ENCODE measurements at regions not wholly inside any gene's neighbourhood (a gene's known extent, or its start where the extent isn't known, plus 50 kb on each side); places are given as distances from the start of the nearest gene placed in this dataset.

DNA sequence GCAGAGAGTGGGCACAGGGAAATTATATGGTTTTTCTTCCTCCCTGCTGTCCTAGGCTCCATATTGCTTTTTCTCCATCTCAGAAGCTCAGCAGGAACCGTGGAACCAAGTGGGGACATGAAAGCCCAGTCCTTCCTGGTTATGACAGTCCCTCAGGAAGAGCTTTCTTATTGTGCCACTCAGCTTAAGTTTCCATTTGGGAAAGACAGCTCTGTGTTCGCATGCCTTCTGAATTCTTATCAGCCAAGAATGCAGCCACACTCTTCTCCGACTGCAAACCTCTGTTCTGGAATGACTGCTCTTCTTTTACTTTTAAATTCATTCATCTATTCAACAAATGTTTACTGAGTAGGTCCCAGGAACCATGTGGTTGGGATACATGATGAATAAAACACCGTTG, 58.0 kb upstream of the PPARGC1A start:
- in situ Hi-C loops (cut with MboI), result no loop called here

DNA sequence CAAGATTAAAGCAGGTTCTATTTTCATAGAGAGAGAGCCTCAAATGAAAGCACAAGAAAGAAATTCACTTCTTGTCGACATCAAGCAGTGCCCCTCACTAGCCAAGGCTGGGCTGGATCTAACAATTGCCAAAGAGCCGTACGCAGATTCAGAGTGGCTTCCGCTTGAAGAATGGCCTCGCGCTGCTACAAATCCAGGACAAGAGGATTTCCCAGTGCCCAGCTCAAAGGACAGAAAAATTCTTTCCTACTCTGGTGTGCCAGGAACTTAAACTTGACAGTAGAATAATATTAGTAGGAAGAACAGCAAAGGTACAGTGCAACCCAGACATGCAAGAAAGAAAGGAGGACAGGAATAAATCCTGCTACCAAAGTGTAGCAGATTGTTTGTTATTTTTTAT, 56.5 kb upstream of the PPARGC1A start:
- H3K27me3 ChIP-seq (ENCODE audit: control insufficient read depth in 2 of 2, insufficient read depth in 2 of 2, low read length in 2 of 2), result no peaks in the 10 kb centered on the region
- no peak overlapping the region for H3K4me2 ChIP-seq (ENCODE audit: insufficient read depth, low read length)
- WGBS (ENCODE audit: insufficient coverage, low coverage, missing lambda C conversion rate), result 6% methylated on average over 6 of the region's 6 CpGs
- no peak overlapping the region for H3K27ac ChIP-seq (ENCODE audit: extremely low read depth, low read depth, low read length)
- ATAC-seq (no peak), DNase-seq (ENCODE audit: extremely low read depth in 1 of 4, low spot score in 3 of 4) (no peak), FAIRE-seq (no peak)
- TF ChIP-seq KLF16 (IDR thresholded peaks at IDR 0.05), result no peak
- no peaks in the 10 kb centered on the region for H3K9me3 ChIP-seq (replicated peaks; ENCODE audit: control insufficient read depth, insufficient read depth, low read depth, low read length)
- H3K9ac ChIP-seq (ENCODE audit: insufficient read depth in 1 of 2, low read depth in 2 of 2, low read length in 2 of 2), result no peak overlapping the region
- H3K36me3 ChIP-seq (ENCODE audit: control insufficient read depth, insufficient read depth, low read length), result no peaks in the 10 kb centered on the region
- H3K9me1 ChIP-seq (ENCODE audit: control insufficient read depth, insufficient read depth, low read length), result no peaks in the 10 kb centered on the region
- ChIA-PET POLR2A (no interaction called here), CTCF (ENCODE audit: low intra/inter-chr PET ratio) (no interaction called here)
- no peaks in the 10 kb centered on the region for H3K79me2 ChIP-seq (ENCODE audit: control insufficient read depth, insufficient read depth, low read length)
- BruUV-seq (replicated peaks), result no TSS peak
- H4K20me1 ChIP-seq (replicated peaks; ENCODE audit: control insufficient read depth, insufficient read depth, low read length), result no peaks in the 10 kb centered on the region
- intact Hi-C loops (cut with micrococcal nuclease), result no loop called here
- no peaks in the 10 kb centered on the region for H3K4me1 ChIP-seq (replicated peaks in 1 of 2; ENCODE audit: control insufficient read depth in 2 of 2, insufficient read depth in 2 of 2, low read length in 2 of 2)
- H3K4me3 ChIP-seq, result no peak overlapping the region
- no peak overlapping the region for H2AFZ ChIP-seq (ENCODE audit: low read depth, low read length)
- in situ Hi-C loops (cut with MboI), result no loop called here

More for the DNA sequence above, 58.0 kb upstream of the PPARGC1A start:
- intact Hi-C loops (cut with micrococcal nuclease), result loop anchor here (1.0 kb wide), 1 partner anchor 21 kb away; no protein-coding TSS in a partner anchor
- Histone ChIP-seq H3K9me3 (replicated peaks; ENCODE audit: control insufficient read depth, insufficient read depth, low read depth, low read length) (no peaks in the 10 kb centered on the region), H3K27me3 (ENCODE audit: control insufficient read depth in 2 of 2, insufficient read depth in 2 of 2, low read length in 2 of 2) (no peaks in the 10 kb centered on the region), H3K9ac (ENCODE audit: insufficient read depth in 1 of 2, low read depth in 2 of 2, low read length in 2 of 2) (no peak overlapping the region), H4K20me1 (replicated peaks; ENCODE audit: control insufficient read depth, insufficient read depth, low read length) (no peaks in the 10 kb centered on the region), H3K4me3 (no peak overlapping the region), H3K27ac (ENCODE audit: extremely low read depth, low read depth, low read length) (no peak overlapping the region), H2AFZ (ENCODE audit: low read depth, low read length) (no peak overlapping the region), H3K4me2 (ENCODE audit: insufficient read depth, low read length) (no peak overlapping the region), H3K36me3 (ENCODE audit: control insufficient read depth, insufficient read depth, low read length) (no peaks in the 10 kb centered on the region), H3K79me2 (ENCODE audit: control insufficient read depth, insufficient read depth, low read length) (no peaks in the 10 kb centered on the region), H3K4me1 (replicated peaks in 1 of 2; ENCODE audit: control insufficient read depth in 2 of 2, insufficient read depth in 2 of 2, low read length in 2 of 2) (no peaks in the 10 kb centered on the region), H3K9me1 (ENCODE audit: control insufficient read depth, insufficient read depth, low read length) (no peaks in the 10 kb centered on the region)
- ATAC-seq, result no peak
- no peak for DNase-seq (ENCODE audit: extremely low read depth in 1 of 4, low spot score in 3 of 4)
- 0% methylated on average over 4 of the region's 4 CpGs for WGBS (ENCODE audit: insufficient coverage, low coverage, missing lambda C conversion rate)
- POLR2A ChIA-PET, result no interaction called here
- TF ChIP-seq SMARCA4 (IDR thresholded peaks at IDR 0.05) (no peak), POLR2H (tag; IDR thresholded peaks at IDR 0.05; ENCODE audit: low read depth) (no peak), U2AF1 (optimal IDR thresholded peaks at IDR 0.05; ENCODE audit: low read depth, low read length) (no peak)
- TF ChIP-seq, protein P1, sequence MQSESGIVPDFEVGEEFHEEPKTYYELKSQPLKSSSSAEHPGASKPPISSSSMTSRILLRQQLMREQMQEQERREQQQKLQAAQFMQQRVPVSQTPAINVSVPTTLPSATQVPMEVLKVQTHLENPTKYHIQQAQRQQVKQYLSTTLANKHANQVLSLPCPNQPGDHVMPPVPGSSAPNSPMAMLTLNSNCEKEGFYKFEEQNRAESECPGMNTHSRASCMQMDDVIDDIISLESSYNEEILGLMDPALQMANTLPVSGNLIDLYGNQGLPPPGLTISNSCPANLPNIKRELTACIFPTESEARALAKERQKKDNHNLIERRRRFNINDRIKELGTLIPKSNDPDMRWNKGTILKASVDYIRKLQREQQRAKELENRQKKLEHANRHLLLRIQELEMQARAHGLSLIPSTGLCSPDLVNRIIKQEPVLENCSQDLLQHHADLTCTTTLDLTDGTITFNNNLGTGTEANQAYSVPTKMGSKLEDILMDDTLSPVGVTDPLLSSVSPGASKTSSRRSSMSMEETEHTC (IDR thresholded peaks at IDR 0.05), result no peak
- CTCF ChIA-PET (ENCODE audit: low intra/inter-chr PET ratio), result no interaction called here
- FAIRE-seq, result no peak
- BruUV-seq (replicated peaks), result no TSS peak
